HG02610 (cell line): ENCODE measurements at regions not wholly inside any gene's neighbourhood (a gene's known extent, or its start where the extent isn't known, plus 50 kb on each side); places are given as distances from the start of the nearest gene placed in this dataset.

Source experiments
- ATAC-seq: cut with Tn5 transposase; IDR thresholded peaks from one replicate; pipeline ENCODE4 v1.9.1; 2021; ENCODE audit warnings: mild to moderate bottlenecking, moderate library complexity; ENCODE audit not compliant: unreplicated experiment

DNA sequence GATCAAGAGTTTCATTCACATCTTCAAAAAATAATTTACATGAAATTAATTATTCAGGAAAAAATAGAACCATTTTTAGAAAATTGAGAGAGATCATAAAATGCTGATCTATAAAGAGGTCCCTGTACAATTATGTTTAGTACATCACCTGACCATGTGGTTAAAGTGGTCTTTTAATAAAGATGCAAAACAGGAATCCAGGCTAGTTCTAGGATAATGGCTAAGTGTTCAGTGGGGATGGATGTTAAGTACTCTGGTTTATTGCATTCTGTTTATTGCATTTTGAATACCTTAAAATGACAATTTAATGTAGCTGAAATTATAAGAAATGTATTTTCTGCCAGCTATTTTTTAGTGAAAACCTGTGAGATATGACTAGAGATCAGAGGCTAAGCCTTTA lies 72.0 kb upstream of the SMC2 start:
- ATAC-seq = no peak

DNA sequence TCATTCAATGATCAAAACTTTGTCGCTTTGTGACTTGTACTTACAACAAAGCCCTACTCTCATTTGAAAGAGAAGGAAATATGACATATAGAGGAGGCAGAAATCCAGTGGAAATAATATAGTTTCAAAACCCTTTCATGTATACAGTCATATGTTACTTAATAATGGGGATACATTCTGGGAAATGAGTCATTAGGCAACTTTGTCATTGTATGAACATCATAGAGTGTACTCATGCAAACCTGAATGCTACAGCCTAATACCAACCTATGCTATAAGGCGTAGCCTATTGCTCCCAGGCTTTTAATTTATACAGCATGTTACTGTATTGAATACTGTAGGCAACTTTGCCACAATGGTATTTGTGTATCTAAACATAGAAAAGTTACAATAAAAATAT lies 69.0 kb upstream of the SMC2 start:
- no peak for ATAC-seq

DNA sequence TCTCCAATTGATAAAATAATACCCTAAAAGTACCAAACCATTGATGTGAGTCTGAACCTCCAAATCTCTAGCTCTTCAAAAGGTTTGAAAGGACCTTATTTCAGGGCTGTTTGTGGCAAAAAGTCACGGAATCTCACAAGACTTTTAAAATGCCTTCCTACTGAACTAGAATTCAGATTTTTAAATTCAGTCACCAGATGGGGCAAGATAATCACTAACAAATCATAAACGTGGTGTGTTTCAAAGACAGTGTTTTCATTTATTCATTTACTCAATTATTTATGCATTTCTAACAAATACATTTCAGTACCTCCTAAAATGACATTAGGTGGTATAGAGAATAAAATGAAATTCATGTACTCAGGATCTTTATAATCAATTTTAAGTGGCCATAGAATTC lies 68.2 kb upstream of the SMC2 start:
- no peak for ATAC-seq

DNA sequence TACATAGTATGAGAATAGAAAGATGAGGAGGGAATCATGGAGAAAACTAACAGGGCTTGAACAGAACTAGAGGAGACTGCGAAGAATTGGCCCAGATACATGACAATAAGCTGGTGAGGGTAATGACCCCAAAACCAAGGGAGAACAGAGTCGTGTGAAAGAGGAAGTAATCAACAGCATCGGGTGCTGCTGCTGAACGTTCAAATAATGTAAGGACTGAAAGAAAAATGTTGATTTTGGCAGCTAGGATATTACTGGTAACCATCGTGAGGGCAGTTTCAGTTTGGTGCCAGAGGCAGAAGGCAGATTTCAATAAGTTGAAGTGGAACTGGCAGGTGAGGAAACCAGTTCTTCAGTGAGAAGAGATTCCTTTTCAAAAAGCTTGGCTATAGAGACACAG lies 66.8 kb upstream of the SMC2 start:
- peak; percentile 47 for ATAC-seq

DNA sequence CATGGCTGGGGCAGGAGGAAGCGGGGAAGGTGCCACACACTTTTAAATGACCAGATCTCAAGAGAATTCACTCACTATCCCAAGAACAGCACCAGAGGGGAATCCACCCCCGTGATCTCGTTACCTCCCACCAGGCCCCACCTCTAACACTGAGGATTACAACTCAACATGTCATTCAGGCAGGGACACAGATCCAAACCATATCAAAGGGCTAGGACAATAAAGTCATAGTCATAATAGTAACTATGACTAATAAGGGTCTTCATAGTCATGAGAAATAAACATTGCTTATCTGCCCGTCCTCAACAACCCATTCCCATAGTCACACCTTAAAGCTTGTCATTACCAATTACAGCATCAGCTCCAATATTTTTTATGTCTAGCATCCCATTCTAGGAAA lies 65.3 kb upstream of the SMC2 start:
- ATAC-seq = peak; percentile 77
